ENCODE measurements at regions not wholly inside any gene's neighbourhood (a gene's known extent, or its start where the extent isn't known, plus 50 kb on each side); places are given as distances from the start of the nearest gene placed in this dataset.

DNA sequence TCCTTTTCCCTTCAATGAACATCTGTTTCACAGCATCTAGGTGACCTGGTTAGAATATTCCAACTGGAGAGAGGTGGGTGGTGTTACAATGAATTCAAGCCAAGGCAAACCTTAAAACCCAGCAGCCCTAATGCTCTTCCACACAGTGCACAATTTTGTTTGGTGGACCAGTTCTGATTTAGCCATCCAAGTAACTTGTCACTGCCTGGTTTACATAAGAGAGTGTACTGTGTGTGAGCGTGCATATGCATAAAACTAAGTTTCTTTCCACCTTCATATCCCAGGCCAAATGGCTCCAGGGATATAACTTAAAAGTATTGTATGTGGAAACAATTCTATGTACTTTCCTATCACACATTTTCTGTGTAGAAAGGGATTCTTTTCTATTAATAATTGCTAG lies 200.4 kb upstream of the FAR2 start:
- TF ChIP-seq, protein P1, sequence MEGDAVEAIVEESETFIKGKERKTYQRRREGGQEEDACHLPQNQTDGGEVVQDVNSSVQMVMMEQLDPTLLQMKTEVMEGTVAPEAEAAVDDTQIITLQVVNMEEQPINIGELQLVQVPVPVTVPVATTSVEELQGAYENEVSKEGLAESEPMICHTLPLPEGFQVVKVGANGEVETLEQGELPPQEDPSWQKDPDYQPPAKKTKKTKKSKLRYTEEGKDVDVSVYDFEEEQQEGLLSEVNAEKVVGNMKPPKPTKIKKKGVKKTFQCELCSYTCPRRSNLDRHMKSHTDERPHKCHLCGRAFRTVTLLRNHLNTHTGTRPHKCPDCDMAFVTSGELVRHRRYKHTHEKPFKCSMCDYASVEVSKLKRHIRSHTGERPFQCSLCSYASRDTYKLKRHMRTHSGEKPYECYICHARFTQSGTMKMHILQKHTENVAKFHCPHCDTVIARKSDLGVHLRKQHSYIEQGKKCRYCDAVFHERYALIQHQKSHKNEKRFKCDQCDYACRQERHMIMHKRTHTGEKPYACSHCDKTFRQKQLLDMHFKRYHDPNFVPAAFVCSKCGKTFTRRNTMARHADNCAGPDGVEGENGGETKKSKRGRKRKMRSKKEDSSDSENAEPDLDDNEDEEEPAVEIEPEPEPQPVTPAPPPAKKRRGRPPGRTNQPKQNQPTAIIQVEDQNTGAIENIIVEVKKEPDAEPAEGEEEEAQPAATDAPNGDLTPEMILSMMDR (conservative IDR thresholded peaks at IDR 0.05), result no peak
- Histone ChIP-seq H3K4ac (ENCODE audit: low read depth, low read length) (no peak overlapping the region), H3K79me1 (ENCODE audit: insufficient read depth, low read depth, low read length, poor library complexity, severe bottlenecking) (no peaks in the 10 kb centered on the region), H4K5ac (ENCODE audit: insufficient read length, low read depth, low read length) (no peak overlapping the region), H3K18ac (ENCODE audit: insufficient read length, low read depth, low read length) (no peak overlapping the region), H4K8ac (replicated peaks; ENCODE audit: insufficient read length, low read depth, low read length) (no peak overlapping the region), H3K4me2 (ENCODE audit: insufficient read depth, insufficient read length, low read length) (no peak overlapping the region), H3K4me1 (ENCODE audit: insufficient read depth, low read length) (no peaks in the 10 kb centered on the region), H3K56ac (ENCODE audit: insufficient read length, low read depth, low read length) (no peak overlapping the region), H3K23me2 (ENCODE audit: insufficient read length, low read depth, low read length, poor library complexity, severe bottlenecking) (no peaks in the 10 kb centered on the region), H2BK15ac (ENCODE audit: low read depth, low read length) (no peak overlapping the region), H3K9me3 (ENCODE audit: control insufficient read depth, low read depth, low read length) (no peaks in the 10 kb centered on the region), H3K27ac (ENCODE audit: insufficient read length, low read depth, low read length) (no peak overlapping the region), H3K27me3 (ENCODE audit: insufficient read depth, low read length) (no peaks in the 10 kb centered on the region), H2BK5ac (ENCODE audit: insufficient read length, low read length) (no peak overlapping the region), H3K23ac (ENCODE audit: insufficient read length, low read depth, low read length) (no peak overlapping the region), H2BK12ac (ENCODE audit: insufficient read length, low read depth, low read length) (no peak overlapping the region), H2AK5ac (ENCODE audit: insufficient read length, low read length) (no peak overlapping the region), H3T11ph (ENCODE audit: low read length) (no peak overlapping the region), H3K14ac (ENCODE audit: insufficient read depth, low read length) (no peak overlapping the region), H3K79me2 (ENCODE audit: insufficient read depth, low read length) (no peaks in the 10 kb centered on the region), H3K9ac (ENCODE audit: extremely low read depth, insufficient read length, low read length) (no peak overlapping the region), H4K91ac (ENCODE audit: insufficient read length, low read depth, low read length) (no peak overlapping the region), H2AFZ (ENCODE audit: low read length) (no peak overlapping the region), H4K20me1 (ENCODE audit: control insufficient read depth, insufficient read depth, insufficient read length) (no peaks in the 10 kb centered on the region), H2BK120ac (ENCODE audit: low read depth, low read length, poor library complexity, severe bottlenecking) (no peak overlapping the region), H2BK20ac (ENCODE audit: low read depth, low read length, poor library complexity, severe bottlenecking) (no peak overlapping the region)
- no peak for DNase-seq
- H3K4me3 Mint-ChIP-seq, result no peak overlapping the region
- no peaks in the 10 kb centered on the region for H3K9me3 Mint-ChIP-seq
- no peak overlapping the region for H3K27ac Mint-ChIP-seq
- H3K4me1 Mint-ChIP-seq, result no peaks in the 10 kb centered on the region; a peak in 1 of 4 replicates
- no CpG with 5 or more reads among the region's 1 CpG for WGBS (ENCODE audit: extremely low coverage, insufficient read length, low lambda C conversion rate)
- no peaks in the 10 kb centered on the region for H3K27me3 Mint-ChIP-seq (ENCODE audit: low read depth)
- H3K36me3 Mint-ChIP-seq (ENCODE audit: insufficient read depth in 1 of 3, low read depth in 3 of 3), result no peaks in the 10 kb centered on the region

All from H9 (cell line).